SH-SY5Y (cell line): ENCODE measurements at regions not wholly inside any gene's neighbourhood (a gene's known extent, or its start where the extent isn't known, plus 50 kb on each side); places are given as distances from the start of the nearest gene placed in this dataset.
A peak's percentile ranks its signal among the peaks of the same experiment; 100 is the strongest.

ENCODE experiments used
- GATA2 ChIP-seq: IDR thresholded peaks from 2 replicates; pipeline ENCODE4 v1.6.1; 2011; ENCODE audit warnings: mild to moderate bottlenecking, low read depth, low read length
- GATA3 ChIP-seq: IDR thresholded peaks from 2 replicates; pipeline ENCODE4 v1.6.1; 2011; ENCODE audit warnings: low read depth, mild to moderate bottlenecking, low read length, moderate library complexity

DNA sequence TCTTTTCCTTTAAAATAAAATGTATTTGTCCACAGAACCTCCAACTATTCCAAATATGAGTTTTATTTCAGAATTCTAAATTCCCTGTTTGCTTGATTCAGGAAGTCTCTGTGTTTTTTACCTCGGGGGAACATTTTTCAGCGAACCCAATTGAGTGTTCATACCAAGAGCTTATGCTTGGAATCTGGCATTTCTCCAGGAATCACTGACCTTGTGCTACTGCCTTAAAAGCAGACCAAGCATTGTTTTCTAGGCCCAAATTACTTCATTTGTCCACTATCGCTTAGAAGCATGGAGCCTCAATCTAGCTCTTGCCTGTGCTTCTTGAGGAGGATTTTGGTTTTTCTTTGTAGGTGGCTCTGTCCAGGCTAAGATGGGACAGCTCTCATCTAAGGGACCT lies 59.4 kb downstream of the EBLN1 start:
- TF ChIP-seq GATA3 (no peak), GATA2 (no peak)

DNA sequence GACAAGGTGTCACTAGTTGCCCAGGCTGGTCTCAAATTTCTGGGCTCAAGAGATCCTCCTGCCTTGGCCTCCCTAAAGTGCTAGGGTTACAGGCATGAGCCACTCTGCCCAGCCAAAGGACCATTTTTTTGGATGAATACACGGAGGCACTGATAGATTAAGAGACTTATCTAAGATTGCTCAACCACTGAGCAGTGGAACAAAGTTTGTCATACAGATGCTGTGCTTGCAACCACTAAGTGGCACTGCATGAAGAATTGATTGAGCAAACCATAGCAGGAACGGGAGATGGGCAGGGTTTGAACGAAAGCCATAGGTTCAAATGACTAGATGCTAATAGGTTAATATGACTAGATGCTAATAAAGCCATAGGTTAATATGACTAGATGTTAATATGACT lies 61.1 kb downstream of the EBLN1 start:
- TF ChIP-seq GATA2 (no peak), GATA3 (no peak)

- TF ChIP-seq GATA2: no peak
- TF ChIP-seq GATA3: no peak
These were observed 65.4 kb downstream of the EBLN1 start for GRCh38 chr10:22152403-22152802.

GRCh38 chr10:22150842-22151241 lies 67.0 kb downstream of the EBLN1 start:
- TF ChIP-seq GATA2: no peak
- no peak for TF ChIP-seq GATA3

DNA sequence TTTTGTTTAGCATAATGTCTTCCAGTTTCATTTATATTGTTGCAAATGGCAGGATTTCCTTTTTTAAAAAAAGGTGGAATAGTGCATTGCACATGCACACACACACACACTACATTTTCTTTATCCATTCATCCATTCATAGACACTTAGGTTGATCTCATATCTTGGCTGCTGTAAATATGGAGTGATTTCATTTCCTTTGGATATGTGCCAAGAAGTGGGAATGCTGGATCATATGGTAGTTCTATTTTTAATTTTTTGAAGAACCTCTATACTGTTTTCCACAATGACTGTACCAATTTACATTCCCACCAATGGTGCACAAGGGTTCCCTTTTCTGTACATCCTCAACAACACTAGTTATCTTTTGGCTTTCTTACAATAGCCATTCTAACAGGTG lies 68.9 kb downstream of the EBLN1 start:
- TF ChIP-seq GATA2: no peak
- no peak for TF ChIP-seq GATA3

GRCh38 chr10:22137542-22137941 lies 80.3 kb downstream of the EBLN1 start:
- no peak for TF ChIP-seq GATA3
- TF ChIP-seq GATA2: no peak

DNA sequence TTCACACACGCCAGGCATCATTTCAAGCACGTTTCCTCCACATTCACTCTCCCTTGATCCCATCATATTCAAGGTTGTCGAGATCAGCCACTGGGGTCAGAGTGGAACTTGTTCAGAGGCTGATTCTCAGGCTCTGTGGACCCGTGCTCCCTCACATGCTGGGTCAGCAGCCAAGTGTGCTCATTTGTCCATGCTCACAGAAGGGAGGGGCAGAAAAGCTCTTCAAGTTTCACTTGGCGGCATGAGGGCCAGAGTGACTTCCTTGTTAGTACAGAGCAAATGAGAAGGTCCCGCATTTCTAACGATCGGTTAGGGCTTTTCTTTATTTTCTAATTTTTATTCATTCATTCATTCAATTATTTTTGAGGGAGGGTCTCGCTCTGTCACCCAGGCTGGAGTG lies 82.2 kb downstream of the EBLN1 start:
- TF ChIP-seq GATA2: no peak
- no peak for TF ChIP-seq GATA3

GRCh38 chr10:22133749-22134624 lies 83.8 kb downstream of the EBLN1 start:
- peak; percentile 62; the same call in 1 of the 2 replicates for TF ChIP-seq GATA2
- TF ChIP-seq GATA3: no peak

GRCh38 chr10:22111705-22112104 lies 106.1 kb downstream of the EBLN1 start:
- TF ChIP-seq GATA2 (no peak), GATA3 (no peak)

DNA sequence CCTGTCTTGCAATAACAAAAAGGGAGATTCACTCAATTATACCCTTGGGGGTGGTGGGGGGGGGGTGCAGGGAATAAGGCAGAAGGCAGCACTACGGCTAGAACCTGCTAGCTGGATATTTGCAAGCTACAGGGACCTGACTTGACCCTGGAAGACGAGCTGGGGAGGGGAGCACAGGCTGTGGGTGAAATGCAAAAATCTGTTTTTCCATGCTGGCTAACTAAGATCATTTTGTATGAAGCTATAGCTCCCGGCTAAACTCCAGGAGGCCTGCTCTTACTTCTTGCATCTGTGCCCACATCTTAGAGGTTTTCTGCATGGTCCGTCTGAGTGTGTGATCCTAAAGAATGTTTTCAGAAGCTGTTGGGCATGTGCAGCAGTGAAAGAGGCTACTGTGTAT lies 106.6 kb downstream of the EBLN1 start:
- no peak for TF ChIP-seq GATA2
- no peak for TF ChIP-seq GATA3

DNA sequence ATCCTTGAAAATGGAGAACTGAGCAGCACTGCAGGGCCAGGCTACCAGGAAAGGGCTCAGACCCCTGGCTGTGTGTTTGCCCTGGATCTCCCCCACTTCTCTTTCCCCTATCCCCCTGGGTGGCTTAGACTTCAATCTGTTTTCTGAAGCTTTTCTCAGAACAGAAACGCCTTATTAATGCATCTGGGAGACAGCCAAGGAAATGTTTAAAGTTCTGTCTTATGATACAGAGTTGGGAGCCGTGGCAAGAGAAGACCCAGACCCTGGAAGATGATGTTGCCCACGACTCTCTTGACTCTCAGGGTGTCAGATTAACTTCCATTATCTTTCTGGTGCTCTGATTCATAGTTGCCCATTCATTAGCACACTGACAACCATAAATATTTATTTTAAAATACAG lies 107.1 kb downstream of the EBLN1 start:
- TF ChIP-seq GATA3 (no peak), GATA2 (no peak)

- TF ChIP-seq GATA2 (no peak), GATA3 (no peak)
These were observed 101.7 kb upstream of the DNAJC1 start for GRCh38 chr10:22105270-22105669.

- TF ChIP-seq GATA3 (no peak), GATA2 (no peak)
These were observed 100.4 kb upstream of the DNAJC1 start for GRCh38 chr10:22103701-22104470.

- TF ChIP-seq GATA3: no peak
- TF ChIP-seq GATA2: no peak
These were observed 94.2 kb upstream of the DNAJC1 start for GRCh38 chr10:22097696-22098095.

GRCh38 chr10:22087402-22087738 lies 83.8 kb upstream of the DNAJC1 start:
- TF ChIP-seq GATA3 (no peak), GATA2 (no peak)
